Upper lobe of left lung (tissue), 4 donors: ENCODE measurements at regions not wholly inside any gene's neighbourhood (a gene's known extent, or its start where the extent isn't known, plus 50 kb on each side); places are given as distances from the start of the nearest gene placed in this dataset.

Experiments used
- CTCF ChIP-seq, 6 experiments: fragments of 450-650 bp in 4 of 6; fragments of 200-600 bp in 2 of 6; sonication (generic) in 2 of 6; IDR thresholded peaks; one replicate each; pipeline ENCODE4 v1.5.1; 2016 to 2019; ENCODE audit warnings: antibody characterized with exemption in 6 of 6
- POLR2A ChIP-seq, 4 donors: fragments of 450-650 bp; IDR thresholded peaks; one replicate each; pipeline ENCODE4 v1.5.1; 2016 to 2017; ENCODE audit warnings: antibody characterized with exemption in 4 of 4, mild to moderate bottlenecking in 2 of 4
- POLR2AphosphoS5 ChIP-seq, 2 donors: sonication (generic); formaldehyde crosslinking; IDR thresholded peaks; one replicate each; pipeline ENCODE4 v1.5.1; 2017; ENCODE audit warnings: antibody characterized with exemption in 2 of 2

- TF ChIP-seq CTCF (IDR thresholded peaks at IDR 0.05) (no peak), POLR2A (IDR thresholded peaks at IDR 0.05) (no peak), POLR2AphosphoS5 (IDR thresholded peaks at IDR 0.05) (no peak)
Observed at GRCh38 chr1:18541046-18541795, 60.5 kb downstream of the KLHDC7A start.
